Left kidney (tissue), 1 donor: ENCODE measurements at regions not wholly inside any gene's neighbourhood (a gene's known extent, or its start where the extent isn't known, plus 50 kb on each side); places are given as distances from the start of the nearest gene placed in this dataset.

ENCODE experiments used
- DNase-seq: peaks from one replicate; pipeline ENCODE4 v3.0.0-alpha.2; 2013

DNA sequence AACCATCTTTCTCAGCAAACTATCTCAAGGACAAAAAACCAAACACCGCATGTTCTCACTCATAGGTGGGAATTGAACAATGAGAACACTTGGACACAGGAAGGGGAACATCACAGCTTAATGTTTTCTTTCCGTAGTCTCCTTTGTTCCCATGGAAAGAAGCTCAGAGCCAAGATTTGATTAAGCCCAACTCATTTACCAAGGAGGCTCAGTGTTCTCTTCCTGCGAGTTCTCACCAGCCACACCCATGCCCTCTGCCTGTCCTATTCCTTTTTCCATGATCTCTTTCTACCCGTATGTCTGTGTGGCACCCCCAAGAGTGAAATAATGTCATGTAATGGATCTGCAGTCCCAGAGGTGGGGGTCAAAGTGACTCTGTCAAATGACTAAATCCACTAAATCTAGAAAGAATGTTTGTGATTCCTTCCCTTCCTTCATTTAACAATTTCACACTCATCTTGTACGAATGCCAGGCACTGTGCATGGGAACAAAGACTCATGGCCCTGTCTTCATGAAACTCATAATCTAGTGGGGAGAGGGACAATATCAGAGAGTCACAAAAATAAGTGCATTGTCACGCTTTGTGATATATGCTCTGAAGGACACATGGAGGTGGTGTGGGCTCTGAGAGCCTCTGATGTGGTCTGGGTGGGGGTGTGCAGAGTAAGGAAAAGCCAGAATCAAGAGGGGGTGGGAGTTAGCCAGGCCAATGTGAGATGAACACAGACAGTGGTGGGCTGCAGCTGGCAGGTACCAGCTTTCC lies 292.1 kb downstream of the CDC5L start:
- DNase-seq = no peak

DNA sequence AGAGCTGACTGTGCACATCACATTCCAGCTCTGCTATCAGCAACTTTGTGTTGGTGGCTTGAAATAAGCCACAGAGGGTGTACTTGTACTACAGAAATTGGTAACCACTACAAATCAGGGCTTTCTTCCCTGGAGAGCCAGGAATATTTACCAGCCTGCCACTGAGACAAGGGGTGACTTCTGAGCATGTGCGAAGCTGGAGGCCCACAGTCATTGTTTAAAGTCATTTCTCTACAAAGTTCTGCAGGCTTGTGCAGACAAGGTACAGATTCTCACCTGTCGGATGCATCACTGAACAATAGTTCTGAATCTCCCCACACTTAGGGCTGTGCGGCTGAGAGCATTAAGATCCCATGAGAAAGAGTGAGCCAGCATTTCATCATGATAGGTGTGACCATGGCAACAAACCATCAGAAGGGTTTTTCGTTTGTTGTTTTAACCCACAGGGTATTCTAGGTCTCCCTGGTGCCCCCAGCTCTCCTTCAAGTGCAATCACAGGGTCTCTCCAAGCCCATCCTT lies 292.8 kb downstream of the CDC5L start:
- no peak for DNase-seq

DNA sequence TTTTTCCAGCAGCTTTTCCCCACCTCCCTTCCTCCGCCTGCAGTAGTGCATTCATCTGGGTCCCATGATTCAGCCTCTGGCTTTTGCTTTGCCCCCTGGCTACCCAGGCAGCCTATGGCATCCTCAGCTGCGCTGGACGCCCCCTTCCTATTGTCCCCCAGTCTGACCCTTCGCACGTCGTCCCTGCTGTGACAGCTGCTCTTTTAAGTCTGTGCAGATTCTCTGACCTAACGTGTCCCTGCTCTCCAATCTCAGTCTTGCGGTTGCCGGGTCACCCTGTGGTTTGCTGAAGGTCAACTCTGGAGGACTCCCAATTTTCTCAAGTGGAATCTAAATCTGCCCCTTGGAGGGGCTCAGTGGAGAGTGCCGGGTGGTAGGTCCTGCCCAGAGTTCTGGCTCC lies 294.3 kb downstream of the CDC5L start:
- DNase-seq = no peak

DNA sequence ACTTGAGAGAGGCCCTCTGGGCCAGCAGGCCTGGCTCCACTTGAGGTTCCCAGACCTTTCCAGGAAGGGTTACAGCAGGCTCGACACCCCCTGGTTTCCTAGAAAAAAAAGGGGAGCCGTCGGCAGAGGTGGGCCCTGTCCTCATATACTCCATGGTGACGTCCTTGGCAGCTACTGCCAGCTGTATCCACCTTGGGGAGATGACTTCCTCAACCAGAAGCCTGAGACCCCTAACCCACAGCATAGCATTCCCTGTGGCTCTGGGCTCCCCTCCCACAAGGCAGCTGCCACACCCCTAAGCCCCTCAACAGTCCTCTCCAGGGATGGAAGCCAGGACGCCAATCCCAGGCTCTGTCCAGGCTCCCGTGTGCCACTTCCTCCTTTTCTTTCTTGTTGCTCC lies 294.8 kb downstream of the CDC5L start:
- no peak for DNase-seq

DNA sequence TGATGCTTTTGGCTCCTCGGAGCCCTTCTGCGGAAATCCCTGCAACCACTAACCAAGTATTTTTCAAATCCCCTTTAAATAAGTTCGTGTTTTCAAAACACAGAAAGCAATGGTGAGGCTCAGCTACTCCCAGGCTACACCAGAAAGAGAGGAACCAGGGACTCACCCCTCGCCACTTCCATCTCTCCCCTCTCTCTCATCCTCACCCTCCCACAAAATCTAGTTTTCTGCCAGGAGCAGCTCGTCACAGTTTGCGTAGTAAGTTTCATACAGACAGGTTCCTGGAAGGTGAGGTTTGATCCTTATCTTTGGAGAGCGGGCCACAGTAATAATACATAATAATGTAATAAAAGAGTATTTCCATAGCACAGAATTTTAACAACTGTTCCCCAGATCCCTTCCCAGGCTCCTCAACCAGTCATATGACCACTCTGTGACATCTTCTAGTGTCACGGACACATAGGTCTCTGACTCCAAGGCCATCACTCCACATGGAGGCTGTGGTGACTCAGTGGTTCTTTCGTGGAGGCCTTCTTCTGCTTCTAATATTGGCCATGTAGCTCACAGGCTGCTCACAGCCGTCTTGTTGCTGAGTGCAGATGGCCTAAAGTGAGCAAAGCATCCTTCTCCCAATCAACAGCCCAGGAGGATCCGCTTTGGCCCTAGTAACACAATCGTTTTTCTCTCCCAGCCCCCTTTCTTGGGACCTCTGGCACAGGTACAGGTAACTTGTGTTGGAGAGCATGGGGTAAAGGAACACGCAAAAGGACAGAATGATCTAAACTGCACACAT lies 295.7 kb downstream of the CDC5L start:
- no peak for DNase-seq

DNA sequence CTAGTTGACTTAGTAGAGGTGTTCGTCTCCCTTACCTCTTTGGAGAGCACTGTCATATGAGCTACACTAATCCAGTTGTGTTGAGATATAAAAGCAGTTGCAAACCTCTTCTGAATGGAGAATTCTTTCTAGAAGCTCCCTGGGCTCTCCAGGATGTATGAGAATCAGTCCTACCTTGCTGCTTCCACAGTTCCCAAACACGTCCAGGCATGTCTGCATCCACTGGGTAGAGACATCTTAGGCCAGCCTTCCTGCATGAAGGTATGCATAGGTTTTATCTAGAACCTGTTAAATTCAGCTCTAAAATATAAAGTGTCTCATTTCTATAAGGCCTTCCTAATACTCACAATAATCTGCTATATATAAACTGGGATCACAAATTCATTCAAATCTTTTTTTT lies 297.7 kb downstream of the CDC5L start:
- DNase-seq = no peak

DNA sequence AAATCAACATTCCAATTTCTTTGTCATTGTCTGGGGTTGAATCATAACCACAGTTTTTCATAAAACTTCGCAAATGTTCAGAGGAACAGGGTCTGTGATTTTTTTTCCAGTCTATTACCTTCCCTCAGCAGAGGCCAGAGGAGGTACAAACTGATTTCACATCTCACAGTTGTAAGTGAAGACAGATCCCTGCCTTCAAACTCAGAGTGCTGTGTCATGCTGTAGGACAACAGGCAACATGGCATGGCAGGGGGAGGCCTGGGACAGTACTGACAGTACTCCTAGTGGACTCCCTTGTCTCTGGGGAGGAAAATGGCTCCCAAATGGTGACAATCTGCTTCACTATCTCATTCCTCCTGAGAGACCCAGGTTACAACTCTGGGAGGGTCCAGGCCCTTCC lies 308.6 kb downstream of the CDC5L start:
- DNase-seq = no peak

DNA sequence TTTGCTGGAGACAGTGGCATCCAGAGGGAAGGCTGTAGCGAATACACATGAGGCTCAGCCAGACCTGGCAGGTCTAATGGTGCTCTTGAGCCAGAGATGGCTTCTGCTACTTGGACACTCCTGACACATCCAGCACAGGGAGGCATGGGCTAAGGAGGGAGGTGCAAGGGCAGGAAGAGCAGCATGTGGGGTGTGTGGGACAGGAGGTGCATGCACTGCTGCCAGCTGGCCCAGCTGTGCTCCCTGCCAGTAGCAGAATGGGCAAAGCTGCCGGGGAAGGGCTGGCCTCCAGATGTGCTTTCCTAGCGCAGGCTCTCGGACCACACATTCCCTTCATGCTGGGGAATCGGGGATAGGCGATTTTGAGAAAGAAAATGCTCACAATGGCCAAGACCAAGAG lies 309.2 kb downstream of the CDC5L start:
- DNase-seq = no peak

DNA sequence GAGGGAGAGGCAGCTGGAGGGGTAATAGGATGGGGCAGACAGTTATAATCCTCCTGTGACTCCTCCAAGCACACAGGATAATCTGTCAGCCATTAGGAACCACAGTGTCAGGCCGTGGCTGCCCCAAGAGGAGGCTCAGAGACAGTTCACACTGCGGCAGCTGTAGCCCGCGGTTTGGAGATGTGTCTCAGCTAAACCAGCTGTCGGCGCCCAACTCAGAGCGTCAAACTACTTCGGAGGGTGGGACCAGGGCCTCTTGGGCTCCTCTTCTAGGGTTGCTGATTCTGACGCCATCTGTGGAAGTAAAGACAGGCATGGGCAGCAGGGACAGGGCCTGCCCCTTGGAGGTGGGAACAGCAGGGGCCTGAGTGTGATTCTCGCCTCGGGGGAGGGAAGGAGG lies 309.8 kb downstream of the CDC5L start:
- DNase-seq = no peak

DNA sequence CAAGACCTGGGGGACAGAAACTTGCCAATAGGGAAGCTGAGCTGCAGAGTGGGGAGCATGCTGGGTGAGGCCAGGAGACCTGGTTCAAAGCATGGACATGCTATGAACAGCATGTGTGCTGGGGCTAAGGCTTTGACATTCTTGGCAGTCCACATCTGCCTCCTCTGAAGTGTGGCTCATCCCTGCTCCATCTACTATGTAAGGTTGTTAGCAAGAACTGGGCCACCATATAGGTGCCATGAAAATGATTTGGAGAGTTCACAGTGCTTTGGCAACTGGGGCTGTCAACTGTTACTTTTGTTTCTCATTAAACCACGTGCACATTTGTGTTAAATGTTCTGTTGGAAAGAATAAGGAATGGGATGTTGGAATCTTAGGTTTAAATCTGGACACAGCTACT lies 311.1 kb downstream of the CDC5L start:
- DNase-seq = no peak

DNA sequence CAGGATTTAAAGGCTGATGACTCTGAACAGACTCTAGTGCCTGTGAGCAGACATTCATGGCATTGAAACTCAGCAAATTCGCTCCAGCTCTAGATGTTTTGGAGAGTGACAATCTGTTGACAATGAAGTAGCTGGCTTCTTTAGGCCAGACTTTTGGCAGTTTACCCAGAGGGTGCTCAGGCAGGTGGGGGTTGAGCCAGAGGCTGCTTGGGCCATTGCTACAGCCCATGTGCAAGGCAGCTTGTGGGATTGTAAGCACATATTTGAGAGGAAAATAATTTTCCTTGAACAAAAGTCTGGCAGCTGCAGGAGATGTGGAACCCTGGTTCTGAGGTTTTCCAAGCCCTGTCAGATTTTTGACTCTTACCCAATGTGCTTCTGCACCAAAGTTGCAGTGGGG lies 311.6 kb downstream of the CDC5L start:
- DNase-seq = no peak

DNA sequence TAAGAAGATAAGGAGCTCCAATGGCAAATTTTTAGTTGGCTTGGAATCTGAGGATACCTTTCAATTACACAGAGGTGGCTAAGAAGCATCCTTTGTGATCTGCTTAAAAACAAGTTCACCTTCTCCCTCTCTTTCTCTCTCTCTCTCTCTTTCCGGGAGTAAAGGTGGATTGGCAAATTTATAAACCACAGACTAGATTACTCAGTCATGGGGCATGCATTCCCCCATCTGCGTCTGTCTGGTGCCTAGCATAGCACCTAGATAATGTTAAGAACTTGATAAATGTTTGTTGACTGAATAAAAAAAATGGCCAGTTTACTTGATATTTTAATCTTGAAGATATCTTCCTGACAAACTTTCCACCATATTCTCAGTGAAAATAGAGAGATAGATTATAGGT lies 312.3 kb downstream of the CDC5L start:
- DNase-seq = no peak

DNA sequence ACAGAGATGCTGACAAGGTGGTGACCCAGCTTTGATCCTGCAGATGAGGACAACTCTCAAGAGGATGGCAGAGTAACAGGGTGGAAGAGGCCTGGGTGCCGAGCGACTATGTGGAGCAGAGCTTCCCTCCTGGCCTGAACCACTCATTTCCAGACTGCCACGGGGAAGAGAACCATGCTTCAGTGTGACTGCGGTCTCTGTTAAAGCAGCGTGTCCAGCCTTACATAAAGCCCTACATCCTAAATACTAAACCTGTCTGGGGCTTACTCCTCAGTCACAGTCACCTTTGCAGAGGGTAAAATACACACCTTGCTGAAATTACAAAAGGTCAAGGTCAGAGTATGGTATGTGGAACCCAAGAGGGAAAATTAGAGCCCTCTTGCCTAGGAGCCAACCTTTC lies 312.9 kb downstream of the CDC5L start:
- no peak for DNase-seq

DNA sequence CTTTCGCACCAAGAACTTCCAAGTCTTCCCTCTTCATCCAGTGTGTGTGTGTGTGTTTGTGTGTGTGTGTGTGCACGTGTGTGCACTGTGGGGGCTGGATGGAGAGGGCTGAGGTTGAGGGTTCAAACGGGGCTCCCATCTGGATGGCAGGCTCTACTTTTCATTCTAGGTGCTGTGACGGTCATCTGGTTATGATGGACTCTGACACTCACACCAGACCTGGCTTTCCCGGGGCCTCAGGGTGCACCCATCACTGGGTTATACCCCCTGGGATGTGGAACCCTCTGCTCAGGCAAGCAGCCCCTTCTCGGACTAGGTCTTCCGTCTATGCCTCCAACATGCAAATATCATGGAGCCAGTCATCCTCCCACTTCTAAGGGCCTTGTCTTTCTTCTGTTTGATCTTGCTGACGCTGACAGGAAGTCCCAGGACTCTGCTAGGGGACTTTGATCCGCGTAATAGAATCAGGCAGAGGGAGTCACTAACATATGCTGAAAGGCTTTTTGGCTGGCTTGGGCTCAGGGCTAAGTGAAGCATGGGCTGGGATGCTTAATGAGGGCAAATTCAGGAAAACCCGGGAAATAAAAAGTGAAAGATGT lies 313.6 kb downstream of the CDC5L start:
- no peak for DNase-seq

DNA sequence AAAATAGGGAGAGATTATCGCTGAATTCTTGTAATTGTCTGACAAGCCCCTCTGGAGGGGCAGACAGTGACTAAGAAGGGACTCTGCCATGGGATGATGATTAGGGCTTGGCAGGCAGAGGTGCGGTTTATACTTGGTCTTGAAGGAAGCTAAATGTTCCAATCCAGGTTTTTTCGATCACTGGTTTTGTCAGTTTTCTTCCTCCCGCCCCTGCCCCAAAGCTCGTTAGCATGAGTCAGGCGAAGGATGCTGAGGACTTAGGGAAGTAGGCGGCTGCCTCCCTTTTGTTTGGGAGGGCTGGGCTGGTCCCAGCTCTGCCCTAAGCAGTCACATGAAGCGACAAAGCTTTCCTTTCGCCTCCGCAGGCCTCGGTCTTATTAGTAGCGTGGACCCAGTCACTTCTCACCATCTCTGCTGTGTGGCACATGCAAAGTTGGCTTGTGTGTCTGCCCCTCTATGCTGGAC lies 314.2 kb downstream of the CDC5L start:
- no peak for DNase-seq

DNA sequence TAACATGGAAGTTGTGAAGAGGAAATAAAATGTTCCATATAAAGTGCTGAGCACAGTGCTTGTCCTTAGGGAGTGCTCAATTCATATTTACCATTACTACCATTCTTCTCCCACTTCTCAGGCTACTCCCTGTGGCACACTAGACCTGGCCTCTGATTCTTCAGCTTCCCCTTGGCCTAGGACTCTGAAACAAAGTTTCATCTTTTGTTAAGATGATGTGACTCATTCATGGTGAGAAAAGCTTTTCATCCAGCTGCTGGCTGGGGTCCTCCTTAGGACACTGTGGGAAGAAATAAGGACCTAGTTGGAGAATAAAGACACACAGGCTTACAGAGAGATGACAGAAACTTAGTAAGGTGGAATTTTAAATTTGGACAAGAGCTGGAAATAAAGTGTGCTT lies 314.8 kb downstream of the CDC5L start:
- no peak for DNase-seq

DNA sequence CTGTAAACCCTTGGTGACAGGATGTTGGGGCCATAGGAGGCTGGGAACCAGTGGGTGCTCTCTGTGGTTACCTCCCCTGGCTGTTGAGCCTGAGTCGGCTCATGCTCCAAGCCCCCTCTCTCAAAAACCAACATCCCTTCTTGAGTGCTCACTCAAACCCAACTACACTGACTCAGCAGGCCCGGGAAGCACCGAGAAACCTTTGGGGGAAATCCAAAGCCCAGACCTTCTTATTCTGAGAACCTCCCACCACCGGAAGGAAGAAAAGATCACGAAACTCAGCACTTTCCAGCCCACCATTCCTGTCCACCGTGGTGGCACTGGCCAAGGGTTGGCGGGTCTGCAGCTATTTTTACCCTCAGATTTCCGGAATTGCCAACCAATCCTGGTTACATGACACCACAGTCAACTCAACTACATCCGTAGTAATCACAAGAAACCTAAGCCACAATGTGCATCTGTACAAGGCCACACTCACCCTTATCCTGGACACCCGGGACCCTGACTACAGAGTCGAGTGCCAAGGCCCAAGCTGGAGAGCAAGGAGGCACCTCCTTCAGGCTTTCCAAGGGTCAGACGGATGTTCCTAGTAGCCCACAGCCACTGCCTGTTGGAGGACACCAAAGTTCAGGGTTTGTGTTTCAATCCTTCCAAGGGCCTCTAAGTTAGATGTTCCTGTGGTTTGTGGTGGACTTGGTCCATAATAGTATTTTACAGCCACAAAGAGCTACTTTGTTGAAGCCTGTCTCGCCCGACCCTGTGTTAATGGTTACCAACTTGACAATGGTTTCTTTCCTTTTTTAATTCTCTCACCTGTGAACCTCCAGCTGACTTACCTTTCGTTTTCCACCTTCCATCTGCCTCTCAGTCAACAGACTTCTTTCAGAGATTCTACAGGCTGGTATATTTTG lies 317.0 kb downstream of the CDC5L start:
- no peak for DNase-seq

DNA sequence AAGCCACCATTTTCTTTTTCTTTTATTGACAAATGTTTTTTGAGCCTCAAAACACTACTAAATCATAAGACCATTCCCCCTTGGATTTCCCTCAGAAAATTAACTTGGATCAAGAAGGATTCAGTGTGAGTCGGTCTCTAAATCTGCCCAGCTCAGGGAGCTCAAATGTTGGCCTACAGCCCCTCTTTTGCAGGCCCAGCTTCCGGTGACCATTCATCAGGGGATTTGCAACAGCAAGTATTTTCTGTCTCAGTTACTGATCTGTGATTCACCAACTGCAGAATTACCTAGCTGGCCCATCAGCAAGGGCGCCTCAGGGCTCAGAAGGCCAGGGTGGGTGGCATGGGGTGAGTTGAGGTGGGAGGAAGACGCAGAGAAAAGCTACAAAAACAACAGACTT lies 318.1 kb downstream of the CDC5L start:
- DNase-seq = no peak

DNA sequence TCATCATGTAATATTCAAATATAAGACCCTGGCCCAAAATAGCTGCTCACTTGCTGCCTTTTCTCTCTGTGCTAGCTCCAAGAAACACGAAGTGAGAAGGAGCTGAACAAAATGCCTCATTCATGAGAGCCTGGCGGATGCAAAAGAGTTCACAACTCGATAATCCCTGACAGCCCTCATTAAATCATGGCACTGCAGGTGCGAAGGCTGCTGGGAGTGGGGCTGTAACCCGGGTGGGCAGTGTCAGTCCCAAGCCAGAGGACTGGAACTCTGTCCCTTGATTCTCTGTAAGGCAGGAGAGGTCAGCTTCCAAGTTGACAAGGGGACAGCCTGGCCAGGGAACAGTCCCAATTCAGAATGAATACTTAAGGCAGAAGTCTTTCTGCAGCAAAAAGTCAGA lies 318.5 kb downstream of the CDC5L start:
- DNase-seq = no peak

DNA sequence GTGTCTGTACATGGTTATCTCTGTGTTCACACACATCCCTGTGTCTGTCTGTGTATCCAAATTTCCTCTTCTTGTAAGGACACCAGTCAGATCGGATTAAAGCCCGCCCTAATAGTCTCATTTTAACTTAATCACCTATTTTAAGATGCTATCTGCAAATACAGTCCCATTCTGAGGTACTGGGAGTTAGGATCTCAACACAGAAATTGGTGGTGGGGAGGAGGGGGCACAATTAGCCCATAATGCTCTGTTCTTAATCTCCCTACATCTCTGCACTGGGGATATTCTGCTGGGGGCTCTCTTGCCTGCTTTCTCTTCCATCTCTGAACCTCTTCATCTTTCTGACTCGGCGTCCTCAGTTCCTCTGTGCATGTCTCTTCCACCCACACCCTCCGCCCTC lies 320.7 kb downstream of the CDC5L start:
- DNase-seq = no peak

DNA sequence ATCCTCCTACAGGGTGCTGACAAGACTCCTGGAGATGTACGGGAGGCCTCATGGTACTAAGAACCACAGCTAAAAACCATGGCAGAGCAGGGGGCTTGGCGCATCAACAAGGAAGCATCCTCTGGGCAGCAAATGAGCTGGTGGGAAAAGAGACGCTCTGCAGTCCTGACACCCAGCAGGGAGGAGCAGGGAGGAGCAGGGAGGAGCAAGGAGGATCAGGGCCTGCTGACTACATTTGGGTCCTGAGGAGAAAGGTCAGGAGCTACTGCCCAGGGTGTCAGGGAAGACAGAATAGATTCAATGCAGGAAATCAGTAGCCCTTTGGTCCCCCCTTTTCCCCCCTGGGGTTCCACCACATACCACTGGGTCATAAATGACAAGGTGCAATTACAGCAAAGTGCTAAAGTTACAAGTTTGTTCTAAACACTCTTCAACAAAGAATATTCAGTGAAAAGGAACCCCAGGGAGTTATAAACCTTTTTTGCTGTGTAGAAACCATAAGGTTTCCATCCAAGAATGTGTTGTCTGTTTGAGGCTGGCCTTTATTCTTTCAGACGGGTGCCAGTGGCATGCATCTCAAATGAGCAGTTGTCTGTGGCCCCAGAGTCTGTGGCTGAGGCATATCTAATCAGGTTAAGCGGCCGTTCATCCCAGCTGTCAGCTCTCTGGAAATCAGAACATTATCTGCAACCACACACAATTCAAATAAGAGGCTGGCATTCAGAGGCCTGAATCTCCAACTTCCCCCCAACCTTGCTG lies 325.0 kb downstream of the CDC5L start:
- no peak for DNase-seq
